ENCODE measurements at regions not wholly inside any gene's neighbourhood (a gene's known extent, or its start where the extent isn't known, plus 50 kb on each side); places are given as distances from the start of the nearest gene placed in this dataset.

DNA sequence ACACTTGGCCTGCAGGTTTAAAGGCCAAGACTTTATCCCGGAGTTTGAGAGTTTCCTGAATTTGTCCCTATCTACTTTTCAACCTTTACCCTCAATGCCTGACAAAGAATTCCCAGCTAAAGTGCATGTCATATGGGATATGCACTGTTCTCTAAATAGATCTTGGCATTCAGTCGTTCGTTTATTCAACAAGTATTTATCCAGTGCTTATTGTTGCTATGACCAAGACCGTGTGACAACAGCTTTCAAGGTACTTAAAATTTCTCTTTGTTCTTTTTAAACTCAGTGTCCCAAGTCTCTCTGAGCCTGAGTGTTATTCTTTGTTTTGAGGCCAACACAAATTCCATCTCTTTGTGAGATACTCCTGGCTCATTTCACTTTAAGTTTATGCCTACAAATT lies 133.4 kb downstream of the RGPD3 start:
- TF ChIP-seq, protein P1, sequence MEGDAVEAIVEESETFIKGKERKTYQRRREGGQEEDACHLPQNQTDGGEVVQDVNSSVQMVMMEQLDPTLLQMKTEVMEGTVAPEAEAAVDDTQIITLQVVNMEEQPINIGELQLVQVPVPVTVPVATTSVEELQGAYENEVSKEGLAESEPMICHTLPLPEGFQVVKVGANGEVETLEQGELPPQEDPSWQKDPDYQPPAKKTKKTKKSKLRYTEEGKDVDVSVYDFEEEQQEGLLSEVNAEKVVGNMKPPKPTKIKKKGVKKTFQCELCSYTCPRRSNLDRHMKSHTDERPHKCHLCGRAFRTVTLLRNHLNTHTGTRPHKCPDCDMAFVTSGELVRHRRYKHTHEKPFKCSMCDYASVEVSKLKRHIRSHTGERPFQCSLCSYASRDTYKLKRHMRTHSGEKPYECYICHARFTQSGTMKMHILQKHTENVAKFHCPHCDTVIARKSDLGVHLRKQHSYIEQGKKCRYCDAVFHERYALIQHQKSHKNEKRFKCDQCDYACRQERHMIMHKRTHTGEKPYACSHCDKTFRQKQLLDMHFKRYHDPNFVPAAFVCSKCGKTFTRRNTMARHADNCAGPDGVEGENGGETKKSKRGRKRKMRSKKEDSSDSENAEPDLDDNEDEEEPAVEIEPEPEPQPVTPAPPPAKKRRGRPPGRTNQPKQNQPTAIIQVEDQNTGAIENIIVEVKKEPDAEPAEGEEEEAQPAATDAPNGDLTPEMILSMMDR (IDR thresholded peaks at IDR 0.05; ENCODE audit: control extremely low read depth in 1 of 3, insufficient read depth in 1 of 3, low read depth in 1 of 3, low read length in 3 of 3): no peak
- TF ChIP-seq HDAC6 (IDR thresholded peaks at IDR 0.05; ENCODE audit: low read depth, low read length) (no peak), POLR2AphosphoS5 (IDR thresholded peaks at IDR 0.05; ENCODE audit: low read depth, low read length) (no peak), YY1 (IDR thresholded peaks at IDR 0.05; ENCODE audit: low read depth, low read length) (no peak), POLR2A (IDR thresholded peaks at IDR 0.05; ENCODE audit: control extremely low read depth in 1 of 2, low read depth in 2 of 2, low read length in 2 of 2) (no peak), CBX8 (IDR thresholded peaks at IDR 0.05; ENCODE audit: borderline replicate concordance, low read depth, low read length) (no peak), RAD21 (IDR thresholded peaks at IDR 0.05 in 1 of 2, conservative IDR thresholded peaks at IDR 0.05 in 1 of 2; ENCODE audit: low read depth in 2 of 2, low read length in 2 of 2) (no peak), TAF1 (IDR thresholded peaks at IDR 0.05; ENCODE audit: low read depth, low read length) (no peak), EP300 (IDR thresholded peaks at IDR 0.05; ENCODE audit: borderline replicate concordance in 1 of 2, low read depth in 2 of 2, low read length in 2 of 2) (no peak), JUN (IDR thresholded peaks at IDR 0.05; ENCODE audit: low read depth, low read length) (no peak)
- TF ChIP-seq, protein P2, sequence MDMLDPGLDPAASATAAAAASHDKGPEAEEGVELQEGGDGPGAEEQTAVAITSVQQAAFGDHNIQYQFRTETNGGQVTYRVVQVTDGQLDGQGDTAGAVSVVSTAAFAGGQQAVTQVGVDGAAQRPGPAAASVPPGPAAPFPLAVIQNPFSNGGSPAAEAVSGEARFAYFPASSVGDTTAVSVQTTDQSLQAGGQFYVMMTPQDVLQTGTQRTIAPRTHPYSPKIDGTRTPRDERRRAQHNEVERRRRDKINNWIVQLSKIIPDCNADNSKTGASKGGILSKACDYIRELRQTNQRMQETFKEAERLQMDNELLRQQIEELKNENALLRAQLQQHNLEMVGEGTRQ (IDR thresholded peaks at IDR 0.05; ENCODE audit: low read length): no peak
